Adrenal gland (tissue), 5 donors: ENCODE measurements at regions not wholly inside any gene's neighbourhood (a gene's known extent, or its start where the extent isn't known, plus 50 kb on each side); places are given as distances from the start of the nearest gene placed in this dataset.

Experiments
- POLR2A ChIP-seq, 2 donors: fragments of 450-650 bp; IDR thresholded peaks; one replicate each; pipeline ENCODE4 v1.6.1; 2017; ENCODE audit warnings: antibody characterized with exemption in 2 of 2, mild to moderate bottlenecking in 2 of 2, moderate library complexity in 1 of 2
- TF ChIP-seq, protein P1 (sequence below), 6 experiments: fragments of 450-650 bp in 4 of 6; fragments of 200-600 bp in 2 of 6; sonication (generic) in 1 of 6; IDR thresholded peaks; 1 replicate in 5 of 6; 2 replicates in 1 of 6; pipeline versions ENCODE4 v1.5.1 to v1.8.0; 2016 to 2021; ENCODE audit warnings: antibody characterized with exemption in 6 of 6, mild to moderate bottlenecking in 2 of 6, moderate library complexity in 1 of 6
- donor health status: DM: no; HTN: no; CAD: no.

DNA sequence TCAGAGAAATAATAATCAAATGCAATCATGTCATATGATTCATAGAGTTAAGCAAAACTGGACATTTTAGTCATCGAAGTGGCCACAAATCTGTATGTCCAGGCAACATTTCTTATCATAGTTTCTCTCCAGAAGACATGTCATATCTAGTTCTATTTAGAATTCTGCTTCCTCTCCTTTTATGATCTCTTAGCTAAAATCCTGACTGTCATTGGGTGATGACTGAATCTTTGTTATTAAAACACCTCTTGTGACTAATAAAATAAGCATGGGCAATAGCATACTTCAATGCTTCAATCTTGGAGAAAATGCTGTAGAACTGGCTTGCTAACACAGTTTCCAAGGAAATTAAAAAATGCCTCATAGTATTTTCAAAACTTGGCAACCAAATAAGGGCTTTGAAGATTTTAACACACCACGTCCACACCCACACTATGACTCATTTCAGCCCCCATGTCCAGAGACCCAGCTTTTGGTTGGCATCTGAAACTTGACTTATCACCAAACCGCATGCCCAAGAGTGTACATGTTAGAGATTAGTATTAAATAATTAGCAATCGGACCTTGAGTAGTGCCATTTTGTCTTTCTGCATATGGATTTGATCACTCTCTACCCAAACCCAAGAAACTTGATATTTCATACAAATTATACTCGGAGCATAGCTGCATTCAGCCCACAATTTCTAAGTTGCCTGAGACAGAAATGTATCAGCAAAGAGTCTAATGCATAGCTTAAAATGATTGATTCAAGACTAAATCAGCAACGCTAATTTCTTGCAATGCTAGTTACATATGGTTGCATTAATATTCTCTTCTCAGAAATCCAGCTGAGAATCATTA, 106.5 kb upstream of the ETAA1 start:
- TF ChIP-seq, protein P1, sequence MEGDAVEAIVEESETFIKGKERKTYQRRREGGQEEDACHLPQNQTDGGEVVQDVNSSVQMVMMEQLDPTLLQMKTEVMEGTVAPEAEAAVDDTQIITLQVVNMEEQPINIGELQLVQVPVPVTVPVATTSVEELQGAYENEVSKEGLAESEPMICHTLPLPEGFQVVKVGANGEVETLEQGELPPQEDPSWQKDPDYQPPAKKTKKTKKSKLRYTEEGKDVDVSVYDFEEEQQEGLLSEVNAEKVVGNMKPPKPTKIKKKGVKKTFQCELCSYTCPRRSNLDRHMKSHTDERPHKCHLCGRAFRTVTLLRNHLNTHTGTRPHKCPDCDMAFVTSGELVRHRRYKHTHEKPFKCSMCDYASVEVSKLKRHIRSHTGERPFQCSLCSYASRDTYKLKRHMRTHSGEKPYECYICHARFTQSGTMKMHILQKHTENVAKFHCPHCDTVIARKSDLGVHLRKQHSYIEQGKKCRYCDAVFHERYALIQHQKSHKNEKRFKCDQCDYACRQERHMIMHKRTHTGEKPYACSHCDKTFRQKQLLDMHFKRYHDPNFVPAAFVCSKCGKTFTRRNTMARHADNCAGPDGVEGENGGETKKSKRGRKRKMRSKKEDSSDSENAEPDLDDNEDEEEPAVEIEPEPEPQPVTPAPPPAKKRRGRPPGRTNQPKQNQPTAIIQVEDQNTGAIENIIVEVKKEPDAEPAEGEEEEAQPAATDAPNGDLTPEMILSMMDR (IDR thresholded peaks at IDR 0.05) = no peak
- no peak for TF ChIP-seq POLR2A (IDR thresholded peaks at IDR 0.05)
